HG02759 (cell line): ENCODE measurements at regions not wholly inside any gene's neighbourhood (a gene's known extent, or its start where the extent isn't known, plus 50 kb on each side); places are given as distances from the start of the nearest gene placed in this dataset.

ENCODE experiments used
- ATAC-seq: cut with Tn5 transposase; IDR thresholded peaks from one replicate; pipeline ENCODE4 v1.9.1; 2021; ENCODE audit warnings: mild to moderate bottlenecking, moderate library complexity; ENCODE audit not compliant: unreplicated experiment

DNA sequence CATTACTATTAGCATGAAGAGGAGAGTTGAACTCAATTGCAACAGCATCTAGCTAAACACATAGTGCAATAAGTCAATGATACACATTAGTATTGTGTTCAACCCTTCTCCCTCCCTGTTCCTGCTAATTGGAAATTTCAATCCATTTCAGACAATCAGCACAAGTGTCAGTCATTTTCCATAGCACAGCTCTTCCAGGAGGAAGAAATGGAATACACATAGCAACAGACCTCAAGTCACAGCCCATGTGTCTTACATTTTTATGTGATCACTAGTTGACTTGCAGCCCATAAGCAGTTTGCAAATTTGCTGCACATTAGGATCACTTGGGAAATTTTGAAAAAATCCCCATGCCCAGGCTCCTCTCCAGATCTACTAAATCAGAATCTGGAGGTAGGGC is 636.9 kb downstream of the TLE4 start:
- ATAC-seq: no peak

DNA sequence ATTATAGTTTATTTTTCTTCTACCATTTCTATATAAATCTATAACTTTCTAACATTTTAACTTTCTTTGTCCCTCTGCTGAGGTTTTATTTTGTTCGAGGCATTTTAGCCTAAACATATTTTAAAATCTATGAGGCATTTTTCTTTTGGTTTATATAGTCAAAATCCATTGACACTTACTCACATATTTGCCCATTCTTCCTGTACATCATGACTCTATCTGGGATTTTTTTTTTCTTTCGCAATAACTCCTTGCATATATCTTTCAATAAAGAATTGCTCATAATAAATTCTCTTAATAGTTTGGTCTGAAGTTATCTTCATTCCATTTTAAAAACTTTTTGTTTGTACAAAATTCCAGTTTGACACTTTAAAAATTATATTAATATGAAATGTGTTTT is 632.3 kb downstream of the TLE4 start:
- no peak for ATAC-seq

DNA sequence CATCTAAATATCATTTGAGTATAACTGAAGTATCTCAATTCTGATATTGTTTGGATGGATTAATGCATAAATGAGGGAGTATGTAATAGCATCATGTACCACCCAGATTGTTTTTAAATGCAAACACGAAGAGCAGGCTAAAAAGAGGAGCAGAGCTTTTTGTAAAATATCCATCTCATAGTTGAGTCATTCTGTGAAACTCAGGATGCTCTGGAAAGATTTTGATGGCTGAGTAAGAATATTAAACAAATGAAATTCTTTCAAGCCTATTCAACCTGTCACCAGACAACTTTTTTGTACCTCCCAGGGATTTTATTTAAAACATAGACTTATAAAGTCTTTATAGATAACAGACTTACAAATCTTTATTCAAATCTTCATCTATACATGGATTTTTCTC is 625.9 kb downstream of the TLE4 start:
- no peak for ATAC-seq

DNA sequence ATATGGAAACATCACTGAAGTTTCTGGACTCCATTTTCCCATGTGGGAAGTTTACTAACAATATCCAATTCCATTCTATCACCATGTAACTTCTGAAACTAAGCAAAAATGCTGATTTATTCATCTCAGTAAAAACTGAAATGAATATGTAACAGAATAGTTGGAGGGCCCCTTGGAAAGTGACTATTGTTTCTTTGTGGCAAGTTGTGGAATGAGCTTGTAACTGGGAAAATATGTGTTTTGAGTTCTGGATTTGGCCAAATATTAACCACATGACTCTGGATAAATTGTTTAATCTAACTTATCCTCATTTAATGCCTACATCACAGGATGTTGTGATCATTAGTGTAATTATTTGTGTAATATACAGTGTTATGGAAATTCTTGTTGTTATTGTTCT is 619.3 kb downstream of the TLE4 start:
- no peak for ATAC-seq

DNA sequence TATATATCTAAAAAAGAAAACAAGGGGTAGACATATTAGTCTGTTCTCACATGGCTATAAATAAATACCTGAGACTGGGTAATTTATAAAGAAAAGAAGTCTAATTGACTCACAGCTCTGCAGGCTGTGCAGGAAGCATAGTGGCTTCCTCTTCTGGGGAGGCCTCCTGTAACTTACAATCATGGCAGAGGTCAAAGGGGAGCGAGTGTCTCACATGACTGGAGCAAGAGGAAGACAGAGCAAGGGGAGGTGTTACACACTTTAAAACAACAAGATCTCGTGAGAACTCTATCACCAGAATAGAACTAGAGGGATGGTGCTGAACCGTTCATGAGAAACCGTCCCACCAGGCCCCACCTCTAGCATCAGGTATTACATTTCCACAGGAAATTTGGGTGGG is 616.8 kb downstream of the TLE4 start:
- no peak for ATAC-seq

DNA sequence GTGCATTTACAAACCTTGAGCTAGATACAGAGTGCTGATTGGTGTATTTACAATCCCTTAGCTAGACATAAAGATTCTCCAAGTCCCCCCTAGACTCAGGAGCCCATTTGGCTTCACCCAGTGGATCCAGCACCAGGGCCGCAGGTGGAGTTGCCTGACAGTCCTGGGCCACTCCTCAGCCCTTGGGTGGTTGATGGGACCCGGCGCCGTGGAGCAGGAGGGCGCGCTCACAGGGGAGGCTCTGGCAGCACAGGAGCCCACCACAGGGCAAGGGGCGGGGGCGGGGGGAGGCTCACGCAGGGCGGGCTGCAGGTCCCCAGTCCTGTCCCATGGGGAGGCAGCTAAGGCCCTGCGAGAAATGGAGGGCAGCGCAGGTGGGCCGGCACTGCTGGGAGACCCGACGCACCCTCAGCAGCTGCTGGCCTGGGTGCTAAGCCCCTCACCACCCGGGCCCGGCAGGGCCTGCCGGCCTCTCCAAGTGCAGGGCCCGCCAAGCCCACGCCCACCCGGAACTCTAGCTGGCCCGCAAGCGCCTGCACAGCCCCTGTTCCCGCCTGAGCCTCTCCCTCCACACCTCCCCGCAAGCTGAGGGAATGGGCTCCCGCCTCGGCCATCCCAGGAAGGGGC is 613.5 kb downstream of the TLE4 start:
- ATAC-seq: no peak

DNA sequence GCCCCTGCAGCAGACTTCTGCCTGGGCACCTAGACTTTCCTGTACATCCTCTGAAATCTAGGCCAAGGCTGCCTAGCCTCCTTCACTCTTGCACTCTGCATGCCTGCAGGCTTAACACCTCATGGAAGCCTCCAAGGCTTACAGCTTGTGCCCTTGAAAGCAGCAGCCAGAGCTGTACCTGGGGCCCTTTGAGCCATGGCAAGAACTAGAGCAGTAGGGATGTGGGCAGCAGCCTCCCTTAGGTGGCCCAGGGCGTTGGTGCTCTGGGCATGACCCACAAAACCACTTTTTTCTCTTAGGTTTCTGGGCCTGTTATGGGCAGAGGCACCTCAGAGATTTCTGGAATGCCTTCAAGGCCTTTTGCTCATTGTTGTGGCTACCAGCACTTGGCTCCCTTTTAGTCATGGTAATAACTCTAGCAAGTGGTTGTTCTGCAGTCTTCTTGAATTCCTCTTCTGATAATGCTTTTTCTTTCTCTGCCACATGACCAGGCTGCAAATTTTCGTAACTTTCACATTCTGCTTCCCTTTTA is 606.2 kb downstream of the TLE4 start:
- ATAC-seq: no peak

DNA sequence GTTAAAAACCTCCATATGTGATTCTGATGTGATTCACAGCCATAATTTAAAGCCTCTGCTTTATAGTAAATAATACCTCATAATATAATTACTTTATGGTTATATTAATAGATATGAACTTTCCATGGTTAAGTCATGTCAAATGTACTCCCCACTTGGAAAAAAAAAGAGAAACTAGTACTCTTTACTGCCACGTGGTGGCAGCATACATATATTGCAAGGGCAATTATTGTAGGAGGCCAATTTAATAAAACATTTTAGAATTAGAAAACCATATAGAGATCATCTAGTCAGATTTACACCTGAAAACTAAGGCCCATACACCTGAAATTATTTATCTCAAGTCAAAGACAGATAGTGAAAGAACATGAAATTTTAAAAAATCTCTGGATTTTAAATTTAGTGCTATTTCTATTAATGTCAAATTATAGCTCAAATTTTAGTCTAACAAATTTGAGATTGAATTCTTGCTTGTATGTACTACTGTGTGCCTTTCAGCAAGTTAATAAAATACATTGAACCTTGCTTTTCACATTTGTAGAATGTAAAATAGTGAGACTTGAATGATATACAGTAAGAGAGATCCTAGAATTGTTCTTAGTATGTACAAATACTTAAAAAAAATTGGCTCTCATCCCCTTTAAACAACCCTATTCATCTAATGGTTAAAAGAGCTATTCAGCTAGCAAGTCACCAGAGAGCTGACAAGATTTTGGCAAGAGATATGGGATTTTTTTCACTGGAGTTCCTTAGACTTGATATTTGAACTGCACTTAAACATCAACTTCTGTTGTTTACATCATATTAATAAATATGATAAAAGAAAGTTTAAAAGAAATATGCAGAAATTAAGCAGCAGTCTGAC is 603.8 kb downstream of the TLE4 start:
- ATAC-seq: no peak

DNA sequence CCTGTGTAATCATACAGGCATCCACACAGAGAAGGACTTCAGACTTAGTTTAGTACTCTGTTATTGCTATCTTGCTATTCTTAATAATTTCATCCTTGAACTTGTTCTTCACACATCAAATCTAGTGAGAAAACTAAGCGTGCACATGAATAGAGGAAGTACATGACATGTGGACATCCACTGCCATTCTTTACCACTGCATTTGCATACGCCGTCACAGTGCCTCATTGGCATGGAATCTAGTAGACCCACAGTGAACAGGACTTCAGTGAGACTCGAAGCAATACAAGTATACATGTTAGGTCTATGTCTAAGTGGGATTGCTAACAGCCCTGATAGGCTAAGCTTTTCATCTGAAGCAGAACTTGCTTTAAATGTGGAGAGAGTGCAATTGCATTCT is 592.1 kb downstream of the TLE4 start:
- peak; percentile 76 for ATAC-seq

DNA sequence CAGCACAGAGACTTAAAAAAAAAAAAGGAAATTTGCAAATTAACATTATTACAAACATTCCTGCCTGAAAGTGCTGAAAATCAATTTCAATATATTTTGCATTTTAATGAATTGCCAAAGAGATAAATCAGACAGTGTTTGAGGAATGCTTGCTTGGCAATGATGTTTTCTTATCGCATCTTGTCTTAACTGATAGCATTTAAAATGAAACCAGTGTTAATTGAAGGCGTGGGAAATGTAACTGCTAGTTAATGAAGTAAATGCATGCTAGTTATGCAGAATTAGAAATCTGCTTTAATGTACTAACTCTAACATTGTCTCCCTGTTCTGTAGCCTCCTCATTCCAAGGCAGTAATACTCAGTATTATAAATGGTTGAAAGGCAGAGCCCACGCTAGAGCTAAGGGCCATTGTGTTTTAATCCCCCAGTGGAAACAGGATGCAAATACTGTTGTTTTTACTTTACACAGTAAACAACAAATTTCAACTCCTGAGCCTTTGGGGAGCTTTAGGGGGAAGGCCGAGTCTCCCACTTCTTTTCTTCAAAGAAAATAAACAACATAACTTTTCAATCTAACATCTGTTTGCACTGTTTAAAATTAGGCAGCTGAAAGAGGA is 586.9 kb downstream of the TLE4 start:
- ATAC-seq: no peak

DNA sequence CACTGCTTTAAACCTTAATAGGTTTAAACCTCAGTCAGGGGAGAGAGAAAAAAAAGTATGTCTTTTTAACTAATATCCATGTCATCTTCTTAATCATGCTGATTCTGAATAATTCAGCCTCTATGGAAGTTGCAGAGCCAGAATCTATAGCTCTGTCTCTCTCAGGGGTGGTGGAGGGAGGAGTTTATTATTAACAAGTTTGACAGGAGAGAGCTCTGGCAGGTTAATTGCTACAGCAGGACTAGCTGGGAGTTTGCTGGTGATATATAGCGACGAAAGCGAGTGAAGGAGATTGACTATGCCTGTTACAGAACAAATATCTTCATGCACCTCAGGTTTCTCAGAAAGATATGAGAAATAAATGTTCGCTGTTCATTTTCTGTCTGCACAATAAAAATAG is 586.4 kb downstream of the TLE4 start:
- peak; percentile 18 for ATAC-seq

DNA sequence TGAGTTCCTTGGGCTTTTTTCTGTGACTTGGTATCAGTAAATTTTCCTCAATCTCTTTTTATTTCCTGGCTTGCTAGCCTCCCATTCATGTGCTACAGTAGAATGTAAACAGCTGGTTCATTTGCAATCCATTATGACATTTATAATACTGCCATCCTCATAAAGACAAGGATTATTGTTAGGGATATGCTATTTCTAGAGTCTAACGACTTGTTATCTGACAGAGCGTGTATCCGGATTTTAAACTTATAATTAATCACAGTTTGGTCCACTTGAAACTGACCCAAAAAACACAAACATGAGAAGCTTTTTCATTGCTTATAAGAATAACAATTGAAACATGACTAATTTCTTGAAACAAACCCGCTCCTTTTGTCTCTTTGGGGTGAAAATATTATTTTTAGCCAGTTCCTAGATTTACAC is 585.8 kb downstream of the TLE4 start:
- ATAC-seq: peak; percentile 33

DNA sequence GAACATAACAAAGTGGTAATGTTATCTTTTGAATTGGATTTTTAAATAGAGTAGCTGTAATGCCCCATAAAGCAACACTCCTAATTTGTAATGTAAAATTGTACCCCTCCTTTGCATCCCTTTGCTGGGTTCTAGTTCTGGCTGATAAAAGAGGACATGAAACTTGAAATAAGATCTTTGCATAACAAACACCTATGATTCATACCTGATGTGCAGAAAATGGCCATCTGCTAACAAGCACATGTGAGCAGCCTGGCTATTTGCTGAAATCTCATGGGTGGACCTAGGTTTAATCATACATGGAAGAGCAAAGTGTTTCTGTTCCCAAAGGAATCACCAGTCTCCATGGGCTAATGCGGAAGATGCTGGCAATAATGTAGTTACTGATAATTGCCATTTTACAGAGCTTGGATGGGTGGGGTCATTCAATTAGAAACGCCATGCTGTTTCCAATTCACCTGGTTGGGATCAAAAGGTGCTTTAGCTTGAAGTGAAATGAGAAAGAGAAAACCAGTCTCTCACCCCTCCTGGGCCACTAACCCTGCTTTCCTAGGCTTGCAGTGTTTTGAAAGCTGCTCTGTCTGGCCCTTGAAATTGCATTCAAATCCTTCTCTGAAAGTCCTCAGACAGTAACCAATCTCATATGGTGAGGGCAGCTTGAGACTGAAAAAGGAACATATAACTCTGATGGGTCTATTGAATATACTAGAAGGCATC is 585.1 kb downstream of the TLE4 start:
- ATAC-seq: peak; percentile 59

DNA sequence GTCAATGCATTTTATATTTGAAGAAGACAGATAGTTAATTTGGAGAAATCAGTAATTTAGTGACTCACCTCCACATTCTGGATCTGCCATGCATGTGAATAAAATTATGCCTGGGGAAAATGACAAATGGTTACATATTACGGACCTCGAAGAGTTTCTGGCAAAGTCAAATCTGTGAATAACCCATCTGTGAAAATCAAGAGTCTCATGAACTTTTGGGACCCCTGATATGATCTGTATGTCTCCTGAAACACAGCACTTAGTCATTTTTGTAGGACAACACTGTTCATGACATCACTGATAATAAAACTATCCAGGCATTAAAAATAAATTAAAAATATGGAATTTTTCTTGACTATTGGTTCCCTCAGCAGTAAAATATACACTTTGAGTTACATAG is 584.5 kb downstream of the TLE4 start:
- no peak for ATAC-seq

DNA sequence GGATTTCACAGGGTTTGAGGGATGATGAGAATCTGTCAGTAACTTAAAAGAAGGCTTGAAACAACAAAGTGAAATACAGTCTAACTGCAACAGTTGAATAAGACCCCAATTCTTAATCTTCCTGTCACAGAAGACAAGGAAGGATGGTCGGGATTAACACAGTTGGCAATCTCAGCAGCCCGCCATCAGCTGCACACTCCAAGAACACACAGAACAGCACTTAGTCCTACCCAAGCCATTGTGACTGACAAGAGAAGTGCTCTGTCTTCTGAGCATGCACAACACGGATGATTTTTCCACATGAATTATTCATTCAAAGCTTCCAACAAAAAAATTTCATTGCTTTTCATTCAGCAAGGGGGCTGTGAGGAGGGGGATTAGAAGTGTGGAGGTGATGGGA is 576.1 kb downstream of the TLE4 start:
- ATAC-seq: no peak

DNA sequence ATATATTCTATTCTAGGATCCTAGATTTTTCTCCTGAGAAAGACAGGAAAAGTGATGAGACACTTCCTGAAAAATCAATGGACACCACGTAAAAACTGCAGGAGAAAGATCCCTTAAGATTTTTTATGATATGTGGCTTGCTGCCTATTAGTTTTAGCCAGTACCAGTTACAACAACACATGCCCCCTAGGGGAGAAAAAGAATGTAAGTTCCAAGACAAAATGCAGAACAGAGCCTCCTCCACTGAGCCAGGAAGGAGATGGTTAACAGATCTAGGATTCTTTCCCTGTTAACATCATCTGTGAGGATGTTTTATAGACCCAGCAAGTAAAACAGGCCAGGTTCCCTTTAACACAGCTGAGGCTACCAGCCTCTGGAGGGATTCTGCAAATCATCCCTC is 574.7 kb downstream of the TLE4 start:
- ATAC-seq: no peak

DNA sequence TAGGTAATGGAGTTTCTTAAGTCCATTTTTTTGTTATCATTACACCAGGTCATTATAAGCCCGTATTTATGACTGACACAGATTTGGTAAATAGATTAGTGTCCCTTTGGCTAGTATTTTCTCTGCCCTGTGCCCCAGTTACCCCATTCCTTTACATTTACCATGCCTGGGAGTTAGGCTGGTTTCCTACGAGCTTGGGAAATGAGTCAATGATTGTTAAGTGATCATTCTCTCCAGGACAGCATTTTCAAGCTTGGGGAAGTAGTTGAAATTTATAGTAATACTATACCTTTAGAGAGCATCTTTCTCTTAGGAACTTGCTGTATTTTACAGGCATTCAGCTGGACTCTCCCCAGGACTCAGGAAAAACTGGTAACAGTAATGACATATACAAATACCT is 573.1 kb downstream of the TLE4 start:
- no peak for ATAC-seq

DNA sequence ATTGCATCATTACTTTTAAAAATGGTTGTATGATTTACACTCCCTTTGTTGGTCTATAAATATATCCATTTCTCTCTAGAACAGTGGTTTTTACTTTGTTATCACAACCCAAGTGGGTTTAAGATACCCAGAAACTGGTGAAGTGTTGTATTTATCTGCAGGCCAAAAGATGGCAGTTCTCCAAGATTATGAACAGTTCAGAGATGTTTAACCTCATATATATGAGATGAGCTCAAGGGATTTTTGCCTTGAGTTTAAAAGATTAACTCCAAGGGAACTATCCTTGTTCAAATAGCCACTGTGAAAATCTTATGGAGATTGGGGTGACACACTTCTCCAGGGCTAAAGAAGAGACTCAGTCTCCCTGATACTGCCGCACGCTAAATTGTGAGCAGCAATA is 572.6 kb downstream of the TLE4 start:
- no peak for ATAC-seq

DNA sequence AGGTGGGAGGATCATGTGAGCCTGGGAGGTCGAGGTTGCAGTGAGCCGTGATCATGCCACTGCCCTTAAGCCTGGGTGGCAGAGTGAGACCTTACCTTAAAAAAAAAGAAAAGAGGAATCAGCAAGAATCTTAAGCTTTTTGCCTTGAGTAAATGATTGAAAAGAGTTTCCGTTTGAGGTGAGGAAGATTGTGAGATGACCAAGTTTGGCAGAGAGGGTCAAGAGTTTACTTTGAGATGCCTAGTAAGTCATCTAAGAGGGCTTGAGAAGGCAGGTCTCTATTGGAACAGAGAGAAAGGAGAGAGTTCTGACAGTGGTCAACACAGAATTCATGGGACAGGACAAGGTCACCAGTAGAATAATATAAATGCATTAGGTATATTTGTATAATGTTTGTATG is 572.1 kb downstream of the TLE4 start:
- ATAC-seq: peak; percentile 93

DNA sequence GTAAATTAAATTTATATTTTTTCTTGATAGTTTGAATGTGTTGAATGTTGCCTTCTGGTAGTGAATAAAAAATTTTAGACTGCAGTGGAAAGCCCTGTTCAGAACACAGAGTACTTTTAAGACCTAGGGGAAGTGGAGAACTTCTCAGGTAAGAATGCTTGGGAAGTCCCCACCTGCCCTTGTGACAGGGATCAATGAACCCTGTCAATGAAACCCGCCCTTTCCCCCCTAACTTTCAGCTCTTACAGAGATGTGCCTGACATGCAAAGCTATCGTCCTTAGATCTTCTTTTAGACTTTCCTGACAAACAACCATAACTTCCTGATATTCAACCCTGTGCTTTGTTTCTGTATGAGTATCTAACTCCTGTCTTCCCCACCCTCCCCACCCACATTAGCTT is 562.7 kb downstream of the TLE4 start:
- peak; percentile 99 for ATAC-seq

DNA sequence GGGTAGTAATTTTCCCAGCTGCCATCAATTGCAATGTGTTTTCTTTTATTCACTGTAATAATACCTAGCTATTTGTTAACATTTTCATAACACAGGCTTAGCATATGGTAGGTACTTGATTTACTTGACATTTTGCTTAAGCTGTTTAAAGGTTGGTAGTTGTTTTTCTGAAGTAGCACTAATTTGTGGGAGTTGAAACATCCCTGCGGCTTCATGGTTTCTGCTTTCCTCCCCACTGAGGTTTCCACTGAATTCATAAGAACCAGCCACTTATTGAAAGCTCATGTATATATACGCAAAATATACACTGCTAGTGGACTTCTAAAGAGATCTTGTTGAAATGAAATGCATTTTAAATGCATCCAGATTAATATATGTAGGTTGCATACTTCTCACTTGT is 559.9 kb downstream of the TLE4 start:
- no peak for ATAC-seq
